CD4-positive, alpha-beta T cell (primary cell): ENCODE measurements at regions not wholly inside any gene's neighbourhood (a gene's known extent, or its start where the extent isn't known, plus 50 kb on each side); places are given as distances from the start of the nearest gene placed in this dataset.
"Not testable (repeated sequence)": the region's sequence is repeated elsewhere in the genome, so short reads cannot be mapped to it uniquely, and the experiment has no call there.

Experiments
- ATAC-seq: fragments of 200-7000 bp; cut with Tn5 transposase; one replicate; pipeline ENCODE4 v1.10.0; 2022; ENCODE audit warnings: mild to moderate bottlenecking; ENCODE audit not compliant: poor library complexity
- CTCF ChIA-PET: fragments of 350-600 bp; sonication (Branson Sonifier 250); formaldehyde crosslinking; loops from one replicate; lab custom pipeline; 2021; ENCODE audit warnings: antibody characterized with exemption, inconsistent platforms; lab: Charles Lee
- POLR2A ChIA-PET: fragments of 350-600 bp; sonication (Branson Sonifier 250); formaldehyde crosslinking; loops from one replicate; lab custom pipeline; 2021; ENCODE audit warnings: antibody characterized with exemption, inconsistent platforms; lab: Charles Lee
- DNase-seq, 14 experiments: peaks; one replicate each; pipeline ENCODE4 v3.0.0-alpha.2; 2013 to 2020; ENCODE audit warnings: mixed read lengths in 2 of 14
- H3K27ac ChIP-seq, 2 donors: one replicate each; pipeline versions ENCODE4 v1.5.1 to v1.7.0; 2013; ENCODE audit warnings: low read length in 2 of 2, low read depth in 1 of 2, mild to moderate bottlenecking in 1 of 2
- H3K27me3 ChIP-seq, 2 experiments: 1 replicate in 1 of 2; 2 replicates in 1 of 2; pipeline versions ENCODE4 v1.6.1 to v1.7.0; 2013; ENCODE audit warnings: low read length in 2 of 2, control low read depth in 1 of 2, mild to moderate bottlenecking in 1 of 2, moderate library complexity in 1 of 2; ENCODE audit not compliant: insufficient read depth in 2 of 2, control insufficient read depth in 1 of 2
- H3K36me3 ChIP-seq: one replicate; pipeline ENCODE4 v1.6.1; 2013; ENCODE audit warnings: low read length, control low read depth; ENCODE audit not compliant: insufficient read depth
- H3K4me1 ChIP-seq: one replicate; pipeline ENCODE4 v1.6.1; 2013; ENCODE audit warnings: low read length, control low read depth; ENCODE audit not compliant: insufficient read depth
- H3K4me3 ChIP-seq: one replicate; pipeline ENCODE4 v1.5.1; 2013; ENCODE audit warnings: mild to moderate bottlenecking, low read length, moderate library complexity
- H3K9me3 ChIP-seq, 2 experiments: 1 replicate in 1 of 2; 2 replicates in 1 of 2; pipeline versions ENCODE4 v1.6.1 to v1.7.0; 2013; ENCODE audit warnings: low read length in 2 of 2, mild to moderate bottlenecking in 2 of 2, control low read depth in 1 of 2, moderate library complexity in 1 of 2; ENCODE audit not compliant: control insufficient read depth in 1 of 2, insufficient read depth in 1 of 2
- H3K27ac Mint-ChIP-seq: one replicate; pipeline ENCODE4 v1.8.0; 2020; ENCODE audit warnings: mixed read lengths
- H3K27me3 Mint-ChIP-seq: one replicate; pipeline ENCODE4 v1.8.0; 2021; ENCODE audit warnings: mixed read lengths
- H3K36me3 Mint-ChIP-seq: one replicate; pipeline ENCODE4 v1.8.0; 2021; ENCODE audit warnings: low read depth, mixed read lengths
- H3K4me1 Mint-ChIP-seq: one replicate; pipeline ENCODE4 v1.8.0; 2021; ENCODE audit warnings: low read depth, mixed read lengths
- H3K4me3 Mint-ChIP-seq: one replicate; pipeline ENCODE4 v1.8.0; 2020; ENCODE audit warnings: mild to moderate bottlenecking, mixed read lengths
- H3K9me3 Mint-ChIP-seq: one replicate; pipeline ENCODE4 v1.8.0; 2020; ENCODE audit warnings: mixed read lengths
- CTCF ChIP-seq: fragments of 200-600 bp; IDR thresholded peaks from one replicate; pipeline ENCODE4 v1.8.0; 2022; ENCODE audit warnings: antibody characterized with exemption, mild to moderate bottlenecking
- intact Hi-C, 2 experiments: fragments of 100-400 bp; cut with DNase I in 1 of 2; cut with micrococcal nuclease in 1 of 2; formaldehyde crosslinking; loops; one replicate each; pipeline versions ENCODE4 v1.15.1 to v1.9.0; 2023 to 2025; cut with DNase I, micrococcal nuclease

GRCh38 chr21:33146467-33146866 lies 76.5 kb downstream of the OLIG1 start:
- ATAC-seq = no peak

GRCh38 chr21:33149181-33149580 lies 79.2 kb downstream of the OLIG1 start:
- H3K27me3 ChIP-seq = peaks cover 5 to 9% of the 10 kb centered on the region in 2 experiments
- Mint-ChIP-seq H3K36me3 (no peaks in the 10 kb centered on the region), H3K27ac (no peak overlapping the region), H3K9me3 (no peaks in the 10 kb centered on the region), H3K4me3 (no peak overlapping the region), H3K4me1 (peaks cover 8% of the 10 kb centered on the region), H3K27me3 (peaks cover 18% of the 10 kb centered on the region)
- no peak for ATAC-seq
- no peaks in the 10 kb centered on the region for H3K9me3 ChIP-seq
- DNase-seq = no peak
- TF ChIP-seq CTCF = no peak
- peaks cover 5% of the 10 kb centered on the region for H3K4me1 ChIP-seq
- POLR2A ChIA-PET = no interaction called here
- no peak overlapping the region for H3K27ac ChIP-seq
- H3K4me3 ChIP-seq = no peak overlapping the region
- H3K36me3 ChIP-seq = no peaks in the 10 kb centered on the region
- intact Hi-C loops = no loop called here
- CTCF ChIA-PET = no interaction called here

More at GRCh38 chr21:33146467-33146866, 76.5 kb downstream of the OLIG1 start:
- Mint-ChIP-seq H3K4me3 (no peak overlapping the region), H3K36me3 (no peaks in the 10 kb centered on the region), H3K27me3 (peaks cover 7% of the 10 kb centered on the region), H3K9me3 (no peaks in the 10 kb centered on the region), H3K4me1 (no peaks in the 10 kb centered on the region), H3K27ac (no peak overlapping the region)
- no peak for DNase-seq
- CTCF ChIA-PET = no interaction called here
- no peaks in the 10 kb centered on the region for H3K36me3 ChIP-seq
- H3K9me3 ChIP-seq = no peaks in the 10 kb centered on the region
- no peaks in the 10 kb centered on the region for H3K4me1 ChIP-seq
- POLR2A ChIA-PET = no interaction called here
- H3K27ac ChIP-seq = no peak overlapping the region
- intact Hi-C loops = no loop called here
- peaks cover 5 to 8% of the 10 kb centered on the region in 2 experiments for H3K27me3 ChIP-seq
- H3K4me3 ChIP-seq = no peak overlapping the region
- TF ChIP-seq CTCF = no peak

- H3K9me3 Mint-ChIP-seq, H3K36me3 ChIP-seq, ATAC-seq, H3K27ac ChIP-seq, H3K4me3 Mint-ChIP-seq, DNase-seq, CTCF ChIA-PET, H3K4me1 ChIP-seq, H3K36me3 Mint-ChIP-seq, intact Hi-C loops, POLR2A ChIA-PET, H3K27me3 ChIP-seq, H3K9me3 ChIP-seq, H3K27ac Mint-ChIP-seq, H3K4me3 ChIP-seq, H3K4me1 Mint-ChIP-seq: not testable (repeated sequence)
- peaks cover 23% of the 10 kb centered on the region for H3K27me3 Mint-ChIP-seq
Observed at GRCh38 chr21:33150968-33151367, 78.8 kb upstream of the IFNAR2 start.

- no peak for ATAC-seq
- no peak for TF ChIP-seq CTCF
- H3K36me3 ChIP-seq = no peaks in the 10 kb centered on the region
- H3K27ac ChIP-seq = no peak overlapping the region
- intact Hi-C loops = no loop called here
- no peaks in the 10 kb centered on the region for H3K9me3 ChIP-seq
- Mint-ChIP-seq H3K27me3 (peaks cover 27% of the 10 kb centered on the region), H3K27ac (no peak overlapping the region), H3K36me3 (no peaks in the 10 kb centered on the region), H3K9me3 (no peaks in the 10 kb centered on the region), H3K4me3 (no peak overlapping the region), H3K4me1 (peaks cover 8% of the 10 kb centered on the region)
- H3K27me3 ChIP-seq = peaks cover 4 to 5% of the 10 kb centered on the region in 2 experiments
- H3K4me1 ChIP-seq = peaks cover 5% of the 10 kb centered on the region
- no peak for DNase-seq
- ChIA-PET POLR2A (no interaction called here), CTCF (no interaction called here)
- H3K4me3 ChIP-seq = no peak overlapping the region
Observed at GRCh38 chr21:33151941-33152731, 77.6 kb upstream of the IFNAR2 start.
